ENCODE measurements at regions not wholly inside any gene's neighbourhood (a gene's known extent, or its start where the extent isn't known, plus 50 kb on each side); places are given as distances from the start of the nearest gene placed in this dataset.
"Not testable (repeated sequence)": the region's sequence is repeated elsewhere in the genome, so short reads cannot be mapped to it uniquely, and the experiment has no call there.

DNA sequence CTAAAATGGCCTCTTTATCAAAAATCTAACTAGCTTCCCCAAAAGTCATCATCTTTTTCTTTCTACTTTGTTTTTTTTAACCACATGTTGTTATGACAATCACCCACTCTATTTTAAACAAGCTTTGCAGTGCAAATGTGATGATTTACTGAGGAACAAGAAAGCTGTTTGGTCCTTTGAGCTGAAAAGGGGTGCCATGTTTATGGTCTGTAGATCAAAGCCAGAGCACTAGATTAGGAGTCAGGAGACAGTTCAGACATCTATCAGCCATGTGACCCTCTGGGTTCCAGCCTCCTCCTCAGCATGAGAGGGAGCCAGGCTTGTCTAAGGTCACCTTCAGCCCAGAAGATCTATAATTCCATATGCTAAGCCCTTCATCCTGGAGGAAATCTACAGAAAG lies 65.9 kb downstream of the RPL22L1 start:
- ATAC-seq (no peak), DNase-seq (no peak)
- TF ChIP-seq, protein P1, sequence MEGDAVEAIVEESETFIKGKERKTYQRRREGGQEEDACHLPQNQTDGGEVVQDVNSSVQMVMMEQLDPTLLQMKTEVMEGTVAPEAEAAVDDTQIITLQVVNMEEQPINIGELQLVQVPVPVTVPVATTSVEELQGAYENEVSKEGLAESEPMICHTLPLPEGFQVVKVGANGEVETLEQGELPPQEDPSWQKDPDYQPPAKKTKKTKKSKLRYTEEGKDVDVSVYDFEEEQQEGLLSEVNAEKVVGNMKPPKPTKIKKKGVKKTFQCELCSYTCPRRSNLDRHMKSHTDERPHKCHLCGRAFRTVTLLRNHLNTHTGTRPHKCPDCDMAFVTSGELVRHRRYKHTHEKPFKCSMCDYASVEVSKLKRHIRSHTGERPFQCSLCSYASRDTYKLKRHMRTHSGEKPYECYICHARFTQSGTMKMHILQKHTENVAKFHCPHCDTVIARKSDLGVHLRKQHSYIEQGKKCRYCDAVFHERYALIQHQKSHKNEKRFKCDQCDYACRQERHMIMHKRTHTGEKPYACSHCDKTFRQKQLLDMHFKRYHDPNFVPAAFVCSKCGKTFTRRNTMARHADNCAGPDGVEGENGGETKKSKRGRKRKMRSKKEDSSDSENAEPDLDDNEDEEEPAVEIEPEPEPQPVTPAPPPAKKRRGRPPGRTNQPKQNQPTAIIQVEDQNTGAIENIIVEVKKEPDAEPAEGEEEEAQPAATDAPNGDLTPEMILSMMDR (IDR thresholded peaks at IDR 0.05) = no peak
- no peaks in the 10 kb centered on the region for H3K9me3 ChIP-seq
- H3K36me3 ChIP-seq = no peaks in the 10 kb centered on the region
- no peaks in the 10 kb centered on the region for H3K27me3 ChIP-seq
- no peak overlapping the region for H3K27ac ChIP-seq
- intact Hi-C loops (cut with DNase I) = no loop called here
- no peak overlapping the region for H3K4me3 ChIP-seq
- no peaks in the 10 kb centered on the region for H3K4me1 ChIP-seq

DNA sequence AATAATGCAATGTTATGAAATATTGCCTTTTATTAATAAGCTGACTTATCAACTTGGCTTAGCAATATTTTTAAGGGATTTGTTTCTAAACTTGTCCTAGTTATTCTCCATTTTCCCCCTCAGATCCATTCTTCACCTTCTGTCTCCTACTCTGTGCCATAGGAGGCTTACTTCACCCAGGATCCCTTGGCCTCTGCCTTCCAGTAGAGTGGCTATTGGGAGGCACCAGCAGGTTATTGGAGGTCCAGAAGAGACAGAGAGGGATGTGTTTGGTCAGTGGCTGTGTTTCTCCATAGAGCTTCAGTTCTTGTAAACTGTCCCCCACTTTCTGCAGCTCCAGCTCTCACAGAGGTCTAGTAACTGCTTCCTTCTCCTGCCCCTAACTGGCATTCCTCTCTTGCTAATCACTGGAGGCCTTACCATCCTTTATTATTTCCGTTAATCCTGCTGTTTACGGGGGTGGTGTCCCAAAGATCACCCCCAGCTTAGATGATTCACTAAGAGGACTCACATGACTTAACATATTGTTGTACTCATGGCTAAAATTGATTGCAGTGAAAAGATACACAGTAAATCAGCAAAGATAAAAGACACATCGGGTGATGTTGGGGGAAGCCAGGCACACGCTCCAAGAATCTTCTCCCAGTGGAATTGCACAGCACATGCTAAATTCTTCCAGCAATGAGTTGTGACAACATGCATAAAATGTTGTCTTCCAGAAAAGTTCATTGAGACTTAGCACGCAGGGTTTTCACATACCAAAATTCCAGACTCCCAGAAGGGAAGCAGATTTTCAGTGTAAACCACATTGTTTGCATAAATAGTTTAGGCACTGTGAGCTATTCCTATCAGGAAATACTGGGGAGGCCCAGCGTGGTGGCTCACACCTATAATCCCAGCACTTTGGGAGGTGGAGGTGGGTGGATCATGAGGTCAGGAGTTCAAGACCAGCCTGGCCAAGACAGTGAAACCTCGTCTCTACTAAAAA lies 67.5 kb downstream of the RPL22L1 start:
- Histone ChIP-seq H3K4me1 (no peaks in the 10 kb centered on the region), H3K27ac (no peak overlapping the region), H3K27me3 (no peaks in the 10 kb centered on the region), H3K9me3 (no peaks in the 10 kb centered on the region), H3K4me3 (no peak overlapping the region), H3K36me3 (no peaks in the 10 kb centered on the region)
- intact Hi-C loops (cut with DNase I) = no loop called here
- DNase-seq (no peak), ATAC-seq (no peak)
- TF ChIP-seq, protein P1 (IDR thresholded peaks at IDR 0.05) = no peak

DNA sequence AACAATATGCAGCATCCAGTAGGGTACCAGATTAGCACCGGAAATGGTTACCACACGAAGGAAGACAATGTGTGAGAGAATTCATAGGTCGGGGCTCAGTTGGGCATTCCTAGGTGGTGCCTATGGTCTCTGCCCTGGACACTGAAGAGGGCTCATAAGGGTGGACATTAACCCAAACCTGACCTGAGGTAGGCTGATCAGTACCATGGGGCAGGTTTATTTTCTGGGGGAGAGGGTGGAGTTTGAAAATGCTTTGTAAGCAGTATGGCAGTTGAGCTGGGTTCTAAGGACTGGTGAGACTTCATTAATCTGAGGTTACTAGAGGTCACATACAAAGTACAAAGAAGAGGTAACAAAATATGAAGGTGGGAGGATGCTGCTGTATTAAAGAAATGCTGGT lies 68.4 kb downstream of the RPL22L1 start:
- H3K9me3 ChIP-seq = no peaks in the 10 kb centered on the region
- DNase-seq (no peak), ATAC-seq (no peak)
- H3K4me3 ChIP-seq = no peak overlapping the region
- no peak overlapping the region for H3K27ac ChIP-seq
- intact Hi-C loops (cut with DNase I) = no loop called here
- TF ChIP-seq, protein P1 (IDR thresholded peaks at IDR 0.05) = no peak
- no peaks in the 10 kb centered on the region for H3K4me1 ChIP-seq
- H3K27me3 ChIP-seq = no peaks in the 10 kb centered on the region
- no peaks in the 10 kb centered on the region for H3K36me3 ChIP-seq

DNA sequence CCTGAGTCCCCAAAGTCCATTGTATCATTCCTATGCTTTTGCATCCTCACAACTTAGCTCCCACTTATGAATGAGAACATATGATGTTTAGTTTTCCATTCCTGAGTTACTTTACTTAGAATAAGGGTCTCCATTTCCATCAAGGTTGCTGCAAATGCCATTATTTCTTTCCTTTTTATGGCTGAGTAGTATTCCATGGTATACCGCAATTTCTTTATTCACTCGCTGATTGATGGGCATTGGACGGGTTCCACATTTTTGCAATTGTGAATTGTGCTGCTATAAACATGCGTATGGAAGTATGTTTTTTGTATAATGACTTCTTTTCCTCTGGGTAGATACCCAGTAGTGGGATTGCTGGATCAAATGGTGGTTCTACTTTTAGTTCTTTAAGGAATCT lies 69.7 kb downstream of the RPL22L1 start:
- intact Hi-C loops (cut with DNase I); DNase-seq; H3K4me3 ChIP-seq; H3K27me3 ChIP-seq; H3K27ac ChIP-seq; ATAC-seq; H3K4me1 ChIP-seq; H3K9me3 ChIP-seq; H3K36me3 ChIP-seq: not testable (repeated sequence)

DNA sequence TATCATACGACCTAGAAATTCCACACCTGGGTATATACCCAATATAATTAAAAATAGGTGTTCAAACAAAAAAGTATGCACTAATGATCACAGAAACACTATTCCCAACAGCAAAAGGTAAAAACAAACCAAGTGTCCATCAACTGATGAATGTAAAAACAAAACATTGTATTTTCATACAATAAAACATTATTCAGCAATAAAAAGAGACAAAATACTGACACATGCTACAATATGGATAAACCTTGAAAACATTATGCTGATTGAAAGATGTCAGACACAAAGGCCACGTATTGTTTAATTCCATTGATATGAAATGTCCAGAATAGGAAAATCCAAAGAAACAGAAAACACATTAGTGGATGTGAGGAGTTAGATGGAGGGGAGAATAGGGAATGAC lies 71.0 kb downstream of the RPL22L1 start:
- ATAC-seq = no peak
- TF ChIP-seq, protein P1 (IDR thresholded peaks at IDR 0.05) = no peak
- no peaks in the 10 kb centered on the region for H3K4me1 ChIP-seq
- H3K27me3 ChIP-seq = no peaks in the 10 kb centered on the region
- H3K9me3 ChIP-seq = no peaks in the 10 kb centered on the region
- no peak for DNase-seq
- H3K4me3 ChIP-seq = no peak overlapping the region
- intact Hi-C loops (cut with DNase I) = no loop called here
- no peak overlapping the region for H3K27ac ChIP-seq
- no peaks in the 10 kb centered on the region for H3K36me3 ChIP-seq

DNA sequence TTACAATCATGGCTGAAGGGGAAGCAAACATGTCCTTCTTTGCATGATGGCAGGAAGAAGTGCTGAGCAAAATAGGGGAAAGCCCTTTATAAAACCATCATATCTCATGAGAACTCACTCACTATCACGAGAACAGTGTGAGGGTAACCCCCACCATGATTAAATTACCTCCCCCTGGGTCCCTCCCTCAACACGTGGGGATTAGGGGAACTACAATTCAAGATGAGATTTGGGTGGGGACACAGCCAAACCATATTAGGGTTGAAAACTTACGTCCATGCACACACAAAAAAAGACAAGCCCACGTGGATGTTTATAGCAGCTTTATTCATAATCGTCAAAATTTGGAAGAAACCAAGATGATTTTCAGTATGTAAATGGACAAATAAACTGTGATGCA lies 72.3 kb downstream of the RPL22L1 start:
- ATAC-seq (no peak), DNase-seq (no peak)
- intact Hi-C loops (cut with DNase I) = no loop called here
- TF ChIP-seq, protein P1 (IDR thresholded peaks at IDR 0.05) = no peak
- no peaks in the 10 kb centered on the region for H3K9me3 ChIP-seq
- H3K27me3 ChIP-seq = no peaks in the 10 kb centered on the region
- H3K4me3 ChIP-seq = no peak overlapping the region
- H3K36me3 ChIP-seq = no peaks in the 10 kb centered on the region
- no peaks in the 10 kb centered on the region for H3K4me1 ChIP-seq
- no peak overlapping the region for H3K27ac ChIP-seq
